HG03280 (cell line): ENCODE measurements at regions not wholly inside any gene's neighbourhood (a gene's known extent, or its start where the extent isn't known, plus 50 kb on each side); places are given as distances from the start of the nearest gene placed in this dataset.
A peak's percentile ranks its signal among the peaks of the same experiment; 100 is the strongest.

ENCODE experiments used
- ATAC-seq: cut with Tn5 transposase; IDR thresholded peaks from one replicate; pipeline ENCODE4 v1.9.1; 2021; ENCODE audit warnings: mild to moderate bottlenecking, moderate library complexity; ENCODE audit not compliant: unreplicated experiment

DNA sequence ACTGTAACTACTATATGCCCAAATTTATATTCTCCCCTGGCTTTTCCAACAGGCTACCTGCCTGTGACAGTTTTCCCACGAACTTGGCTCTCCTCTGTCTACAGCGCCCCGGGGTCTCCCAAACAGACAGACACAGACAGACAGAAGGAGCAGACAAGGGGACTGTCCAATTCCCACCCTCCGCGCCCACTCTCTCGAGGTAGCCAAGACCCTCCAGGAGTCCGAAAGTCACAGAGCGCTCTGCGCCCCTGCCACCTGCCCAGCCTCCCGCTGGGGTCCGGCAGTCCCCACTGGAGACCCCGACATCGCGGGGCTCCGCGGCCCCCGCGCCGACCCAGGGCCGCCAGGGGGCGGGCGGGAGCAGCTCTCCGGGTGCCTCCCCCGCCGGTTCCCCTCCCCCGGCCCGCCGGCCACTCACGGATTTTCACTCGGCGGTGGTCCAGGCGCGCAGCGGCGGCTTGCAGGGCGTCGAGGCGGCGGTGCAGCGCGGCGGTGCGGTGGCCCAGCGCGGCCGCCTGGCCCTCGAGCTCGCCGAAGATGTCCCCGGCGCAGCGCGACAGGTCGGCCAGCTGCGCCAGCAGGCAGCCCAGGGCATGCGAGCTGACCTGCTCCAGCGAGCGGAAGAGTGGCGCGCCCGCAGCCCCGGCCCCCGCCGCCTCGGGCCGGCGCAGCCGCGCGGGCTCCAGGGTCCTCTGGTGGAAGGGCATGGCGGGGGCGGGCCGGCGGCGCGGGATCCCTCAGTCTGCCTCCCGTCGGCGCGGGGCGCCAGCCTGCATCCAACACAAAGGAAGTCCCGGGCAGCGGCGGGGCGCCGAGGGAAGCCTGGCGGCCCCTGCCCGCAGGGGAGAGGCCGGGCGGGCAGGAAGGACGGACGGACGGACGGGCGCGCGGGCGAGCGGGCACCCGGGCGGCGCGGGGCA is 81.3 kb upstream of the CCDC28A start:
- ATAC-seq: peak; percentile 63

DNA sequence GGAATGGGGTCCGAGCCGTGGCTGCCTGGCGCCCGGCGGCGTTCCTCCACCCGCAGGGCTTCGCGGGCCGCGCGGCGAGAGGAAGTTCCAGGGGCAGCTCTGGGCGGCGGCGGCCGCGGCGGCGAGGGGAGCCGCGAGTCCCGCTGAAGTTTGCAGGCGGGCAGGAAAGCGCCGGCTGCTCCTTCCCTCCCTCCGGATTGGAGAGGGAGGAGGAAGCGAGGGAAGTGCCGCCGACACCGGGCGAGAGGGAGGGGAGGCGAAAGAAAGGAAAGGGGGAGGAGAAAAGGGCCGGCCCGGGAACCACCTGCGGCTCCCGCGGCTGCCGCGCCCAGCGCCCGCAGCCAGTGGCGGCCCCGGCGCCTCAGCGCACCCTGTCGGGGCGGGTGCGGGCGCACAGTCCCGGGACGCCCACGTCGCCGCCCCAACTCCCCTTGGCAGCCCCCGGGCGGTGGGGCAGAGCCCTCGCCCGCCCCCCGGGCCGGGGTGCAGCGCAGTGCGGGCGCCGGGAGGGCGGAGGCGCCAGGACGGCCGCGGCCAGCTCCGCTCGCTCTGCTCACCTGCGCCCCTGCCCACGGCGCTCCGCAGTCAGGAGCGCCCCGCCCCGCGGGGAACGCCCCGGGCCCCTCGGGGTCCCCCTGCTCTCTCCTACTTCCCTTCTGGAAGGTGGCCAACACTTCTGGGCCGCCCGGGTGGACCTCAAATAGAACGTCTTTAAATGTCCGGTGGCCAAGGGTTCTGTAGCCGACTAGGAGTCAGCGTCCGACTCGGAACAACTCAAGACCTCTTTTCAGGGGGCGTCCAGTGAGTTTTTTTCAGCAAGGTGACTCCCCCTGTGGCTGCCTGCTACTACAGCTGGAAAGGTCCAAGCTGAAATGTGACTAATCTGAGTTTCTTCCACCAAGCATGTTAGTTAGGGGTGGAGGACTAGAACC is 80.3 kb upstream of the CCDC28A start:
- peak; percentile 53 for ATAC-seq

- ATAC-seq: no peak
These were observed 78.4 kb upstream of the CCDC28A start for GRCh38 chr6:138695193-138695592.

GRCh38 chr6:138714493-138714892 is 59.1 kb upstream of the CCDC28A start:
- ATAC-seq: no peak

DNA sequence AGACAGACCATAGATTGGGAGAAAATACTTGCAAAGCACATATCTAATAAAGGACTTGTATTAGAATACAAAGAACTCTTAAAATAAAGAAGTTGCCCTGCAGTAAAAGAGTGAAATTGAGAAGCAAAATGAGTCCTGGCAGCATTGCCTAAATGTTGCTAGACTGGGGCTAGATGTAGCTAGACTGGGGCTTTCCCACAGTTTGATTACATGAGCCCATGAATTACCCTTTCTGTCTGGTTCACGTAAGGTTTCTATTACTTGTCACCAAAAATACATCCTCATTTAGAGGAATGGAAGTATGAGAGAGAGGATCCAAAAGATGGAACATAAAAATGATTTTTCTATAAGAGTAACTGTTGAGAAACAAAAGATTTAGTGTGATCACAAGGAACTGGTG is 57.6 kb upstream of the CCDC28A start:
- ATAC-seq: no peak

- ATAC-seq: no peak
These were observed 56.5 kb upstream of the CCDC28A start for GRCh38 chr6:138716971-138717665.

DNA sequence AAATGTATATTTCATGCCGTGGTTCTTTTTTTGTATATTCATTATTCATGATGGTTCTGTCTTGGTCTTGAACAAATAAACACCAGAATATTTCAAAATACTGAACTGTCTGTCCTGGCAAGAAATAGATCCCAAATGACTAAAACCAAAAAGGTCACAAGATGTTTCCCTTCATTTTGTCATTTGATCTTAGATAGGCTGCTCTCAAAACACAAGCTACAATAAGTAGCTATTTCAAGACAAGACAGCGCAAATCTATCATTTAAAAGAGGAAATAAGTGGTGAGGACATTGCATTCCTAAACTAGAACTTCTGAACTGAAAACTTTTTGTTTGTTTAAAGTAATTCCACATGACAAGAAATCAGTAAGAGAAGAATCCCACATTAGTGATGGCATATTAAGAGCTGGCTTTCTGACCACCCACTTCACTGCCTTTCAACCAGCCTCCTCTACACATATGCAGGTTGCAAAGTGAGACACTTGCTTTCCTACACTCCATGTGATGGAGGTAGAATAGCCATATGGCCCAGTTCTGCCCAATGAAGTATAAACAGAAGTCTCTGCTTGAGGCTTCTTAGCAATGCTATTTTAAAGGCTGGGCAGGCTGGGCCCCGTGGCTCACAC is 54.4 kb upstream of the CCDC28A start:
- no peak for ATAC-seq

GRCh38 chr6:138719744-138720143 is 53.8 kb upstream of the CCDC28A start:
- no peak for ATAC-seq

GRCh38 chr6:138722425-138723371 is 50.9 kb upstream of the CCDC28A start:
- no peak for ATAC-seq
